ENCODE measurements at regions not wholly inside any gene's neighbourhood (a gene's known extent, or its start where the extent isn't known, plus 50 kb on each side); places are given as distances from the start of the nearest gene placed in this dataset.

- TF ChIP-seq BCL3 (CRISPR knock-in tag; IDR thresholded peaks at IDR 0.05) (no peak), ATF6 (CRISPR knock-in tag; conservative IDR thresholded peaks at IDR 0.05) (no peak)
These were observed 723.3 kb upstream of the GRAMD2B start (continued) for GRCh38 chr5:125699860-125700259.

GRCh38 chr5:125700380-125700861, 722.8 kb upstream of the GRAMD2B start:
- CTCF ChIA-PET (ENCODE audit: low intra/inter-chr PET ratio, low total read pairs) = no interaction called here
- no peaks in the 10 kb centered on the region for H3K27me3 ChIP-seq (ENCODE audit: control insufficient read depth in 1 of 2, insufficient read depth in 2 of 2, low read length in 2 of 2)
- DNase-seq (ENCODE audit: low spot score) = peak; percentile 39
- FAIRE-seq = peak; percentile 43
- 6% methylated on average over 8 of the region's 8 CpGs for WGBS (ENCODE audit: low lambda C conversion rate)
- BruUV-seq (replicated peaks) = no TSS peak
- POLR2A ChIA-PET = interaction anchor here (1.1 to 1.4 kb wide), 2 partner anchors 18 to 19 kb away, joined by 3 read pairs; no protein-coding TSS in a partner anchor
- peak overlapping the region; percentile 59 for H3K4me2 ChIP-seq (ENCODE audit: low read depth, low read length)
- in situ Hi-C loops (cut with HindIII; ENCODE audit: extremely low pct_ligation_motif_present, low pct_unique_long_range_greater_than_20kb) (no loop called here), intact Hi-C loops (cut with micrococcal nuclease; ENCODE audit: unreplicated experiment) (no loop called here)
- no peak overlapping the region for H3K9ac ChIP-seq (ENCODE audit: insufficient read depth, low read depth, low read length)
- no peak overlapping the region for H3K27ac ChIP-seq (ENCODE audit: extremely low read length, insufficient read depth, low read length)
- no peak for TF ChIP-seq ZNF678 (CRISPR knock-in tag; IDR thresholded peaks at IDR 0.05)
- TF ChIP-seq ZNF646 (CRISPR knock-in tag; IDR thresholded peaks at IDR 0.05) = 0 out of 2 replicates have a peak, but pooled peaks have one; percentile 27
- peaks cover 18% of the 10 kb centered on the region for H3K9me3 ChIP-seq (ENCODE audit: low read length)
- H3K36me3 ChIP-seq (replicated peaks in 1 of 2; ENCODE audit: control insufficient read depth in 1 of 2, insufficient read depth in 2 of 2, low read length in 2 of 2) = no peaks in the 10 kb centered on the region
- peak overlapping the region; percentile 61 for H2AFZ ChIP-seq (ENCODE audit: low read length)
- H4K20me1 ChIP-seq (ENCODE audit: insufficient read depth, low read length) = no peaks in the 10 kb centered on the region
- peaks cover 15% of the 10 kb centered on the region; the same call in 1 of the 2 replicates for H3K4me1 ChIP-seq (ENCODE audit: insufficient read depth, low read length)
- no peaks in the 10 kb centered on the region for H3K79me2 ChIP-seq (ENCODE audit: insufficient read depth, low read length)
- peak; percentile 91 for ATAC-seq
- H3K4me3 ChIP-seq (replicated peaks in 1 of 3; ENCODE audit: insufficient read depth in 1 of 3, low read depth in 2 of 3, low read length in 3 of 3) = peak overlapping the region in 2 of 3 experiments; percentile 20 to 40; a peak in 1 of 6 replicates

All from HepG2 (cell line).